ENCODE measurements at regions not wholly inside any gene's neighbourhood (a gene's known extent, or its start where the extent isn't known, plus 50 kb on each side); places are given as distances from the start of the nearest gene placed in this dataset.

DNA sequence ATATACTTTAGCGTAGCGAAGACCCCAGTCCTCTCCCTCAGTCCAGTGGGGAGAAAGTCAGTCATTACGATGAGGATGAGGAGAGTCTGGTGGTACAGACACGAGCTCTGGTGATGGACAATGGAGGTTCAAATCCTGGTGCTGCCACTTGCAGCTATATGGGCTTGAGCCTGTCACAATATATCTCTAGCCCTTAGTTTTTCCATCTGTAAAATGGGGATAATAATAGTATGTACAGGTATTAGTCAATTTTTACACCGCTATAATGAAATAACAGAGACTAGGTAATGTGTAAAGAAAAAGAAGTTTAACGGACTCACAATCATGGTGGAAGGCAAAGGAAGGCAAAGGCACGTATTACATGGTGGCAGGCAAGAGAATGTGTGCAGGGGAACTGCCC is 237.9 kb downstream of the BCAS1 start:
- H3K4me1 Mint-ChIP-seq (ENCODE audit: unreplicated experiment) = peaks cover 30% of the 10 kb centered on the region
- no peak overlapping the region for H3K4me3 Mint-ChIP-seq (ENCODE audit: unreplicated experiment)
- no peak for DNase-seq (ENCODE audit: low spot score)
- no peak overlapping the region for H3K27ac Mint-ChIP-seq (ENCODE audit: unreplicated experiment)
- no peaks in the 10 kb centered on the region for H3K9me3 Mint-ChIP-seq (ENCODE audit: unreplicated experiment)
- no peak for TF ChIP-seq CTCF (IDR thresholded peaks at IDR 0.05; ENCODE audit: unreplicated experiment)
- H3K27me3 Mint-ChIP-seq (ENCODE audit: unreplicated experiment) = peaks cover 1% of the 10 kb centered on the region
- no peaks in the 10 kb centered on the region for H3K36me3 Mint-ChIP-seq (ENCODE audit: low read depth, unreplicated experiment)

DNA sequence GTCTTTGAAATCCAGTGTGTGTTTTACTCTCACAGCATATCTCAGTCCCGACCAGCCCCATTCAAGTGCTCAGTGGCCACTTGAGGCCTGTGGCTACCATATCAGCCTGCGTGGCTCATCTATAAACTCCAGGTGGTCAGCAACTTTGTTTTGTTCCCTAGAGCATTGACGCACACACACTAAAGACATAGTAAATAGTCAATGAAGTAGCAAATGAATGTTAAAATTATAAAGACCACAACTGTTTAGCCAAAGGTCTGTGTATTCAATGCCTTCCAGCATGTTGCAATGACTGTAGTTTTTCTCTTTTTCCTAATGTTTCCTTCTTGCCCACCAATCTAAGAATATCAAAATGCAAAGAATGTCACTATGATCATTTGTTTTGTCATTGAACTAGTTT is 238.2 kb upstream of the ZNF217 start:
- TF ChIP-seq CTCF (IDR thresholded peaks at IDR 0.05; ENCODE audit: unreplicated experiment) = no peak
- H3K4me3 Mint-ChIP-seq (ENCODE audit: unreplicated experiment) = no peak overlapping the region

GRCh38 chr20:53831228-53831627 is 237.6 kb upstream of the ZNF217 start:
- Mint-ChIP-seq H3K4me1 (ENCODE audit: unreplicated experiment) (peaks cover 30% of the 10 kb centered on the region), H3K27me3 (ENCODE audit: unreplicated experiment) (no peaks in the 10 kb centered on the region)

More for the DNA sequence above, 238.2 kb upstream of the ZNF217 start:
- Mint-ChIP-seq H3K4me1 (ENCODE audit: unreplicated experiment) (peaks cover 30% of the 10 kb centered on the region), H3K27me3 (ENCODE audit: unreplicated experiment) (no peaks in the 10 kb centered on the region), H3K27ac (ENCODE audit: unreplicated experiment) (no peak overlapping the region), H3K9me3 (ENCODE audit: unreplicated experiment) (no peaks in the 10 kb centered on the region), H3K36me3 (ENCODE audit: low read depth, unreplicated experiment) (no peaks in the 10 kb centered on the region)
- no peak for DNase-seq (ENCODE audit: low spot score)

DNA sequence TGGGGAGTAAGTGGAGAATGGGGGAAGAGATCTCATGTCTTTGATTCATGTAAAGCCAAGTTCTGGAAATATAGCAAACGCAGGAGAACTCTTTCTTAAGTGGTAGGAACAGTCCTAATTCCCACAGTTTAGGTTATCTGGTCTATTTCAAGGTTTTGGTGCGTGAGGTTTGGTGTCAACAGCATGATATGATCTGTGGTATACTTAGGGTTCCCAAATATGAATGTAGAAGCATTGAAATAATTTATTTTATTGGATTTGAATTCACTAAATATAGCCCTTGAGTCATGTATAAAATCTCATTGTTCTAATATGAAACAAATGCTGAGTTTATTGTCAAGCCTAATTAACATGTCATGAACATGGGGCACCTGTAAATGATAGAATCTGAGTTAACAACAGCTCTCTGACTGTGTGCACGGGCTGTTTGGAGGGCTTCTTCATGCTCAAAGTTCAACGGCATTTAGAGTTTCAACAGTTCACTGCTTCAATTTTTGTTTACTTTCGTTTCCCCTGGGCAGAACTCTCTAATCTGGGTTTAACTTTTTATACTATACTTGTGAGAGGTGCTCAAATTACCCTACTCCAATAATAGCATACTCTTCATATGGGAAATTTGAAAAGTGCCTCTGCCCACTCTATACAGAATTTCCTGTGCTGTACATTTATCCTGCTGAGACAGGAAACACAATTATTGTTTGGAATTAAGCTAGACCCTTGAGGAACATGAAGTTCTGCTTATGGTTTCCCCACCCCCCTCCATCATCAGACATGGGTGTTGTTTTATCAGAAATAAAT is 236.3 kb upstream of the ZNF217 start:
- H3K4me3 Mint-ChIP-seq (ENCODE audit: unreplicated experiment) = no peak overlapping the region
- H3K27ac Mint-ChIP-seq (ENCODE audit: unreplicated experiment) = peak overlapping the region; percentile 78
- H3K9me3 Mint-ChIP-seq (ENCODE audit: unreplicated experiment) = no peaks in the 10 kb centered on the region
- no peak for DNase-seq (ENCODE audit: low spot score)
- H3K4me1 Mint-ChIP-seq (ENCODE audit: unreplicated experiment) = peaks cover 30% of the 10 kb centered on the region
- TF ChIP-seq CTCF (IDR thresholded peaks at IDR 0.05; ENCODE audit: unreplicated experiment) = no peak
- no peaks in the 10 kb centered on the region for H3K36me3 Mint-ChIP-seq (ENCODE audit: low read depth, unreplicated experiment)
- no peaks in the 10 kb centered on the region for H3K27me3 Mint-ChIP-seq (ENCODE audit: unreplicated experiment)

More at GRCh38 chr20:53831228-53831627, 237.6 kb upstream of the ZNF217 start:
- no peak for DNase-seq (ENCODE audit: low spot score)
- no peaks in the 10 kb centered on the region for H3K9me3 Mint-ChIP-seq (ENCODE audit: unreplicated experiment)
- TF ChIP-seq CTCF (IDR thresholded peaks at IDR 0.05; ENCODE audit: unreplicated experiment) = no peak
- no peak overlapping the region for H3K27ac Mint-ChIP-seq (ENCODE audit: unreplicated experiment)
- no peak overlapping the region for H3K4me3 Mint-ChIP-seq (ENCODE audit: unreplicated experiment)
- H3K36me3 Mint-ChIP-seq (ENCODE audit: low read depth, unreplicated experiment) = no peaks in the 10 kb centered on the region

DNA sequence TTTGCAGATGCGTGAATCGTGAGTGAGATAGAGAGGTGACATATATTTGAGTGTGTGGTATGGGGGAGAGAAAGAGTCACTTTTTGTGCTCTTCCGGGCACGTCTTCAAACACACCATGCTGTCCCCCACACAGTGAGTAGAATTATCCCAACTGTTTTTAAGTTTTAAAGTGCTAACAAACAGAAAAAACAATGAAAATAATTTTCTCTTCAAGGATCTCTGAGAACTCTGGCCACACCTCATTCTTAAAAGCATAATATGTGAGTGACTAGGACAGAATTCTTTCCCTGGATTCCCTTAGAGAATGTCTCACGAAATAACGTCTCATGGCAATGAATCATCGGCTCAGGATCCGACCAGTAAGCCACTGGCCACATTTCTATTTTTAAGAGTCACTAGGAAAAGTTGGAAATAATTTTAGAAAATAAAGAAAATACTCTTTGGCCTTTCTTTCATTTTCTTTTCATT is 235.7 kb upstream of the ZNF217 start:
- Mint-ChIP-seq H3K36me3 (ENCODE audit: low read depth, unreplicated experiment) (no peaks in the 10 kb centered on the region), H3K27ac (ENCODE audit: unreplicated experiment) (peak overlapping the region; percentile 78), H3K4me1 (ENCODE audit: unreplicated experiment) (peaks cover 30% of the 10 kb centered on the region), H3K27me3 (ENCODE audit: unreplicated experiment) (no peaks in the 10 kb centered on the region), H3K9me3 (ENCODE audit: unreplicated experiment) (no peaks in the 10 kb centered on the region), H3K4me3 (ENCODE audit: unreplicated experiment) (no peak overlapping the region)
- no peak for DNase-seq (ENCODE audit: low spot score)
- no peak for TF ChIP-seq CTCF (IDR thresholded peaks at IDR 0.05; ENCODE audit: unreplicated experiment)
